Osteoblast (primary cell): ENCODE measurements at regions not wholly inside any gene's neighbourhood (a gene's known extent, or its start where the extent isn't known, plus 50 kb on each side); places are given as distances from the start of the nearest gene placed in this dataset.

Experiments
- DNase-seq: peaks from one replicate; pipeline ENCODE4 v3.0.0; 2011; ENCODE audit warnings: low spot score, mixed read lengths; ENCODE audit not compliant: insufficient read length; ENCODE audit errors: missing footprints
- H2AFZ ChIP-seq: 2 replicates; pipeline ENCODE4 v1.6.0; 2011; ENCODE audit warnings: mild to moderate bottlenecking, low read length
- H3K27ac ChIP-seq: 2 replicates; pipeline ENCODE4 v1.5.1; 2011; ENCODE audit warnings: mild to moderate bottlenecking, low read depth, low read length, moderate library complexity
- H3K27me3 ChIP-seq: 2 replicates; pipeline ENCODE4 v1.6.0; 2012; ENCODE audit warnings: mild to moderate bottlenecking, control low read depth, inconsistent platforms, low read length, moderate library complexity; ENCODE audit not compliant: insufficient read depth
- H3K36me3 ChIP-seq: 2 replicates; pipeline ENCODE4 v1.5.1; 2011; ENCODE audit warnings: mild to moderate bottlenecking, low read length, control low read depth, moderate library complexity; ENCODE audit not compliant: insufficient read depth
- H3K4me1 ChIP-seq: 2 replicates; pipeline ENCODE4 v1.5.1; 2011; ENCODE audit warnings: mild to moderate bottlenecking, low read length, control low read depth, moderate library complexity; ENCODE audit not compliant: insufficient read depth
- H3K4me2 ChIP-seq: 2 replicates; pipeline ENCODE4 v1.6.0; 2011; ENCODE audit warnings: mild to moderate bottlenecking, low read length; ENCODE audit not compliant: insufficient read depth
- H3K4me3 ChIP-seq: fragments of 200-600 bp; sonication (generic); 3 replicates; pipeline ENCODE4 v1.5.1; 2012; ENCODE audit warnings: mild to moderate bottlenecking, low read length, inconsistent platforms; ENCODE audit not compliant: insufficient read depth
- H3K79me2 ChIP-seq: 2 replicates; pipeline ENCODE4 v1.6.0; 2012; ENCODE audit warnings: mild to moderate bottlenecking, low read length, control low read depth, inconsistent platforms; ENCODE audit not compliant: insufficient read depth
- H3K9me3 ChIP-seq: 2 replicates; pipeline ENCODE4 v1.5.1; 2011; ENCODE audit warnings: low read depth, low read length, control low read depth
- H4K20me1 ChIP-seq: 2 replicates; pipeline ENCODE4 v1.6.0; 2012; ENCODE audit warnings: mild to moderate bottlenecking, low read length, control low read depth; ENCODE audit not compliant: insufficient read depth
- TF ChIP-seq, protein P1 (sequence below): IDR thresholded peaks from 2 replicates; pipeline ENCODE4 v1.5.1; 2011; ENCODE audit warnings: mild to moderate bottlenecking, low read depth, low read length, moderate library complexity; ENCODE audit errors: extremely low read depth

DNA sequence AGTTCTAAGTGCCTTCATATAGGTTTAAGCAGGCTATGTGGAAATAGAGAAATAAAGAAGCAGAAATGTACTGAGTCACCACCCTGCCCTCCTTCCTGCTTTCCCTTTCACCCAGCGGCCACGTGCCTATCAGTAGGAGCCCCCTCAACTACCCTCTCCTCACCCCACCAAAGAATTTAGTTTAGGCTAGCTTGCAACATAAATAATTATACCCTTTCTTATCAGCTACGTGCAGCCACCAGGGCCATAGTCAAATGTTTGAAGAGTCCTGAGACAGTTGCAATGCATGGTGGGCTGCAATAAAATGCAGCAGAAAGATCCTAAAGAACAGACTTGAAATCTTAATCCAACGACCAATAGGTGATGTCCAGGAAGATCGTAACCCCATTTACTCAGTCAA is 101.2 kb downstream of the RTP5 start:
- Histone ChIP-seq H3K27ac (no peak overlapping the region), H3K9me3 (no peaks in the 10 kb centered on the region), H4K20me1 (no peaks in the 10 kb centered on the region), H2AFZ (no peak overlapping the region), H3K36me3 (no peaks in the 10 kb centered on the region), H3K4me2 (no peak overlapping the region), H3K79me2 (no peaks in the 10 kb centered on the region), H3K27me3 (no peaks in the 10 kb centered on the region), H3K4me3 (no peak overlapping the region), H3K4me1 (peaks cover 10% of the 10 kb centered on the region)
- DNase-seq, result no peak
- TF ChIP-seq, protein P1, sequence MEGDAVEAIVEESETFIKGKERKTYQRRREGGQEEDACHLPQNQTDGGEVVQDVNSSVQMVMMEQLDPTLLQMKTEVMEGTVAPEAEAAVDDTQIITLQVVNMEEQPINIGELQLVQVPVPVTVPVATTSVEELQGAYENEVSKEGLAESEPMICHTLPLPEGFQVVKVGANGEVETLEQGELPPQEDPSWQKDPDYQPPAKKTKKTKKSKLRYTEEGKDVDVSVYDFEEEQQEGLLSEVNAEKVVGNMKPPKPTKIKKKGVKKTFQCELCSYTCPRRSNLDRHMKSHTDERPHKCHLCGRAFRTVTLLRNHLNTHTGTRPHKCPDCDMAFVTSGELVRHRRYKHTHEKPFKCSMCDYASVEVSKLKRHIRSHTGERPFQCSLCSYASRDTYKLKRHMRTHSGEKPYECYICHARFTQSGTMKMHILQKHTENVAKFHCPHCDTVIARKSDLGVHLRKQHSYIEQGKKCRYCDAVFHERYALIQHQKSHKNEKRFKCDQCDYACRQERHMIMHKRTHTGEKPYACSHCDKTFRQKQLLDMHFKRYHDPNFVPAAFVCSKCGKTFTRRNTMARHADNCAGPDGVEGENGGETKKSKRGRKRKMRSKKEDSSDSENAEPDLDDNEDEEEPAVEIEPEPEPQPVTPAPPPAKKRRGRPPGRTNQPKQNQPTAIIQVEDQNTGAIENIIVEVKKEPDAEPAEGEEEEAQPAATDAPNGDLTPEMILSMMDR, result no peak

DNA sequence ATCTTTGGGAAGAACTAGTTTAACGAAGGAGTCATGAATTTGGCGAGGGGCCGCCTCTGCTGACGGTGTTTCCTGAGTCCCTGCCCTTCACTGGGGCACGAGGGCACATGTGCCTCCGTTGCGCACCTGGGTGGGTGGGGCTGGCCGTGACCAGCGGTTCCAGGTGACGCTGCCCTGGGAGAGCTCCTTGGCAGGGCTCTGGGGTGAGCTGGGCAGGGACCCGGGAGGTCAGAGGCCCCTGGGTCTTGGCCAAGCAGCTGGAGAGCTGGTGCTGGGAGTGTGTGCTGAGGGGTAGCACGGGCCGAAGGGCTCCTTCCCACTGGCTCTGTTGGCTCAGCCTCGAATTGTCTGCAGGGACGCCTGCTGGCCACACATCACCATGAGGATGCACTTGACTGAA is 104.6 kb downstream of the RTP5 start:
- Histone ChIP-seq H3K36me3 (no peaks in the 10 kb centered on the region), H2AFZ (no peak overlapping the region), H3K4me3 (no peak overlapping the region), H3K79me2 (no peaks in the 10 kb centered on the region), H3K4me1 (no peaks in the 10 kb centered on the region), H4K20me1 (no peaks in the 10 kb centered on the region), H3K27ac (no peak overlapping the region), H3K9me3 (no peaks in the 10 kb centered on the region), H3K4me2 (no peak overlapping the region), H3K27me3 (no peaks in the 10 kb centered on the region)
- TF ChIP-seq, protein P1, result no peak
- no peak for DNase-seq

DNA sequence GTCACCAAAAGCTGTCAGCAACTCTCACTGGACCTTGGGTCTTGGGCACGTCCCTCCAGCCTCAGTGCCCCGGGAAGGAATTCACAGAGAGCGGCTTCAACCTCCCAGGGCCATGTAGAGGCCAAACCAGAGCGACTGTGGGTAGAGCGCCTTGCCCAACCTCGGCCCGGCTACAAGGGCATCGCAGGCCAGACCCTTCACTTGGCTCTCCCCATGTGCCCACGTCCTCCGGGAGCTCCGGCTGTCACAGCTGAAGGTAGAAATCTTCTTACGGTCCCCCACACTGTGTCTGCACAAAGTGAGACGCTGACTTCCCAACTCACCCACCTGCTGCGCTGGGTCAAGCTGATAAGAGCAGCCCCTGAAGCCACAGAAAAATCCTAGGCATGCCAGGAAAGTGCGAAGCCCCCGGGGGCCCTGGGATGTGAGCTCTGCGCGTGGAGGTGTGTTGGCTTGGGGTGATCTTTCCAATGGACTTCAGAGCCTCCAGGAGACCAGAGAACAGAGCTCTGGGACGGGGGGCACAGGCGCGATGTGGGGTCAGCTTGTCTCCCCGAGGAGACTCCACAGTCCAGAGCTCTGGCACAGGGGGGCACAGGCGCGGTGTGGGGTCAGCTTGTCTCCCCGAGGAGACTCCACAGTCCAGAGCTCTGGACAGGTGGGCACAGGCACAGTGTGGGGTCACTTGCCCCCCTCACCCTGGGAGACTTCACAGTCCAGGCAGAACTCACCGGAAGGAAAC is 105.5 kb downstream of the RTP5 start:
- no peak for DNase-seq
- no peaks in the 10 kb centered on the region for H4K20me1 ChIP-seq
- no peak overlapping the region for H3K27ac ChIP-seq
- TF ChIP-seq, protein P1, result no peak
- no peaks in the 10 kb centered on the region for H3K79me2 ChIP-seq
- no peak overlapping the region for H3K4me2 ChIP-seq
- H3K4me1 ChIP-seq, result no peaks in the 10 kb centered on the region
- H3K9me3 ChIP-seq, result no peaks in the 10 kb centered on the region
- H3K4me3 ChIP-seq, result no peak overlapping the region
- H3K36me3 ChIP-seq, result no peaks in the 10 kb centered on the region
- H3K27me3 ChIP-seq, result no peaks in the 10 kb centered on the region
- H2AFZ ChIP-seq, result no peak overlapping the region

DNA sequence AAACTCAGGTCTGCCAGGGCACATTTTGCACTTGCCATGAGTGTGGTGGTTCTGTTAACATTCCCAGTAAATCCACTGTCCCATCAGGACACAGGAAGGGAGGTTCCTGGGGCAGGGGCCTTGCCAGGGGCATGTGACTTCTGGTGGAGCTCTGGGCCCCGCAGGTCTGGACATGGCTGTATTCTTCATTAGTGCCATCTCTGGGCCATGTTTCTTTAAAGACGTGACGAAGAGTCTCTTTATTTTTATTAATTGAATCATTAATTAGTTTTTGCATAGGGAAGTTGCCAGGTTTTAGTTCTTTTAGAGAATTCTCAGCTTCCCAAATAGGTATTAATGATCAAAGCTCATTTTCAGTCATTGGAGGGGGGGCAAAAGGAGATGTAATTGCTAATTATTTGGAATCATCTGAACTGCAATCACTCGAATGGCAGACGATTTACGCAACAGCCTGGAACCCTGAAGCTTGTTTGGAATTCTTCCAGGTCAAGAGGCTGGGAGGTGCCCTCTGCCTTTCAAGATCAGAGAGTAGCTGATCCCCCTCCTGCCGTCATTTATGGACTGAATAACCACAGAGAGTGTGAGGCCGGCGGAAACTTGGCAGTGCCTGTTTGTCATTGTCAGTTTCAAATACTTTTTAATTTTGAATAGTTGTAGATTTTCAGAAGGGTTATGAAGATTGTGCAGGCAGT is 106.2 kb downstream of the RTP5 start:
- Histone ChIP-seq H4K20me1 (no peaks in the 10 kb centered on the region), H3K4me2 (no peak overlapping the region), H3K79me2 (no peaks in the 10 kb centered on the region), H3K4me3 (no peak overlapping the region), H3K27ac (no peak overlapping the region), H3K36me3 (no peaks in the 10 kb centered on the region), H2AFZ (no peak overlapping the region), H3K4me1 (no peaks in the 10 kb centered on the region), H3K27me3 (no peaks in the 10 kb centered on the region), H3K9me3 (no peaks in the 10 kb centered on the region)
- TF ChIP-seq, protein P1, result no peak
- no peak for DNase-seq
